ENCODE measurements at regions not wholly inside any gene's neighbourhood (a gene's known extent, or its start where the extent isn't known, plus 50 kb on each side); places are given as distances from the start of the nearest gene placed in this dataset.
"Not testable (repeated sequence)": the region's sequence is repeated elsewhere in the genome, so short reads cannot be mapped to it uniquely, and the experiment has no call there.

GRCh38 chr7:9709216-9709615 lies 1264.5 kb upstream of the PHF14 start:
- DNase-seq (ENCODE audit: low read depth): no peak
- TF ChIP-seq CTCF (conservative IDR thresholded peaks at IDR 0.05; ENCODE audit: control insufficient read depth, insufficient read depth, low read depth, low read length): no peak
- H3K4me3 ChIP-seq (ENCODE audit: control insufficient read depth, low read depth, low read length): no peak overlapping the region

GRCh38 chr7:9711259-9711918 lies 1262.3 kb upstream of the PHF14 start:
- H3K4me3 ChIP-seq (ENCODE audit: control insufficient read depth, low read depth, low read length): no peak overlapping the region
- DNase-seq (ENCODE audit: low read depth): no peak
- TF ChIP-seq CTCF (conservative IDR thresholded peaks at IDR 0.05; ENCODE audit: control insufficient read depth, insufficient read depth, low read depth, low read length): no peak

GRCh38 chr7:9718071-9718661 lies 1255.5 kb upstream of the PHF14 start:
- H3K4me3 ChIP-seq (ENCODE audit: control insufficient read depth, low read depth, low read length): no peak overlapping the region
- TF ChIP-seq CTCF (conservative IDR thresholded peaks at IDR 0.05; ENCODE audit: control insufficient read depth, insufficient read depth, low read depth, low read length): no peak
- no peak for DNase-seq (ENCODE audit: low read depth)

GRCh38 chr7:9719303-9719702 lies 1254.4 kb upstream of the PHF14 start:
- no peak overlapping the region for H3K4me3 ChIP-seq (ENCODE audit: control insufficient read depth, low read depth, low read length)
- no peak for TF ChIP-seq CTCF (conservative IDR thresholded peaks at IDR 0.05; ENCODE audit: control insufficient read depth, insufficient read depth, low read depth, low read length)
- DNase-seq (ENCODE audit: low read depth): no peak

- no peak for TF ChIP-seq CTCF (conservative IDR thresholded peaks at IDR 0.05; ENCODE audit: control insufficient read depth, insufficient read depth, low read depth, low read length)
- H3K4me3 ChIP-seq (ENCODE audit: control insufficient read depth, low read depth, low read length): no peak overlapping the region
- no peak for DNase-seq (ENCODE audit: low read depth)
Measured at GRCh38 chr7:9719721-9720120, 1254.0 kb upstream of the PHF14 start.

GRCh38 chr7:9725940-9726663 lies 1247.6 kb upstream of the PHF14 start:
- not testable (repeated sequence) for DNase-seq (ENCODE audit: low read depth); H3K4me3 ChIP-seq (ENCODE audit: control insufficient read depth, low read depth, low read length)

- DNase-seq (ENCODE audit: low read depth): not testable (repeated sequence)
Measured at GRCh38 chr7:9726811-9727210, 1246.9 kb upstream of the PHF14 start.

GRCh38 chr7:9727467-9727869 lies 1246.2 kb upstream of the PHF14 start:
- not testable (repeated sequence) for DNase-seq (ENCODE audit: low read depth); H3K4me3 ChIP-seq (ENCODE audit: control insufficient read depth, low read depth, low read length)

More at GRCh38 chr7:9726811-9727210, 1246.9 kb upstream of the PHF14 start:
- not testable (repeated sequence) for H3K4me3 ChIP-seq (ENCODE audit: control insufficient read depth, low read depth, low read length)

GRCh38 chr7:9728014-9728657 lies 1245.5 kb upstream of the PHF14 start:
- DNase-seq (ENCODE audit: low read depth); H3K4me3 ChIP-seq (ENCODE audit: control insufficient read depth, low read depth, low read length): not testable (repeated sequence)

Measured in fibroblast of mammary gland (primary cell).